ENCODE measurements at regions not wholly inside any gene's neighbourhood (a gene's known extent, or its start where the extent isn't known, plus 50 kb on each side); places are given as distances from the start of the nearest gene placed in this dataset.

DNA sequence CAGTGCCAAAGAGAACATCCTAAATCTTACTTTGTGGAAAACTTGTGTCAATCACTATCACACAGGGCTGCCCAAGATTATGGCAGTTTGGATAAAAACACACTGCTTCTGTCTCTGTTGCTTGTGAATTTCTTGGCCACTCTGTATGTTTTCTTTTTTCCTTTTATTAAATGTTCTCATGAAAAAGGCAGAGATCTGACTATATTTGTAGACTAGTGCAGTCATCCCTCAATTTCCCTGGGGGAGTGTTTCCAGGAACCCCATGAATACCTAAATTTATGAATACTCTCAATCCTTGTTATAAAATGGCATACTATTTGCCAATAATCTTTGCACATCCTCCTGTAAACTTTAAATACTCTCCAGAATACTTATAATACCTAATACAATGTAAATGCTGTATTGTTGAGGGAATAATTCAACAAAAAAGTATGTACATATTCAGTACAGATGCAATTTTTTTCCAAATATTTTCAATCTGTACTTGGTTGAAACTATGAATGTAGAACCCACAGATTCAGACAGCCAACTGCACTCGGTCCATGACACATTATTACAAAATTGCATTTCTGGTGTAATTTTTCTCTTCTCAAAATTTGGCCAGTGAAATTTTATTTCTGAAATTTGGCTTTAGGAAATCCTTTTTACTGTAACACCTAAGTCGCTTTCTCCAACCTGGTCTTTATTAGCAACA is 391.9 kb upstream of the PRR16 start:
- intact Hi-C loops (cut with DNase I; ENCODE audit: low total_unique reads), result no loop called here
- 93 to 95% methylated on average over 2 of the region's 2 CpGs for WGBS, 2 donors
- Histone ChIP-seq H3K9me3 (no peaks in the 10 kb centered on the region), H3K27me3 (no peaks in the 10 kb centered on the region), H3K4me1 (no peaks in the 10 kb centered on the region), H3K27ac (no peak overlapping the region), H3K36me3 (ENCODE audit: low read depth, missing control alignments) (no peaks in the 10 kb centered on the region), H3K4me3 (no peak overlapping the region)
- TF ChIP-seq, protein P1, sequence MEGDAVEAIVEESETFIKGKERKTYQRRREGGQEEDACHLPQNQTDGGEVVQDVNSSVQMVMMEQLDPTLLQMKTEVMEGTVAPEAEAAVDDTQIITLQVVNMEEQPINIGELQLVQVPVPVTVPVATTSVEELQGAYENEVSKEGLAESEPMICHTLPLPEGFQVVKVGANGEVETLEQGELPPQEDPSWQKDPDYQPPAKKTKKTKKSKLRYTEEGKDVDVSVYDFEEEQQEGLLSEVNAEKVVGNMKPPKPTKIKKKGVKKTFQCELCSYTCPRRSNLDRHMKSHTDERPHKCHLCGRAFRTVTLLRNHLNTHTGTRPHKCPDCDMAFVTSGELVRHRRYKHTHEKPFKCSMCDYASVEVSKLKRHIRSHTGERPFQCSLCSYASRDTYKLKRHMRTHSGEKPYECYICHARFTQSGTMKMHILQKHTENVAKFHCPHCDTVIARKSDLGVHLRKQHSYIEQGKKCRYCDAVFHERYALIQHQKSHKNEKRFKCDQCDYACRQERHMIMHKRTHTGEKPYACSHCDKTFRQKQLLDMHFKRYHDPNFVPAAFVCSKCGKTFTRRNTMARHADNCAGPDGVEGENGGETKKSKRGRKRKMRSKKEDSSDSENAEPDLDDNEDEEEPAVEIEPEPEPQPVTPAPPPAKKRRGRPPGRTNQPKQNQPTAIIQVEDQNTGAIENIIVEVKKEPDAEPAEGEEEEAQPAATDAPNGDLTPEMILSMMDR (IDR thresholded peaks at IDR 0.05), result no peak
- TF ChIP-seq POLR2A (IDR thresholded peaks at IDR 0.05), result no peak
- no peak for DNase-seq

DNA sequence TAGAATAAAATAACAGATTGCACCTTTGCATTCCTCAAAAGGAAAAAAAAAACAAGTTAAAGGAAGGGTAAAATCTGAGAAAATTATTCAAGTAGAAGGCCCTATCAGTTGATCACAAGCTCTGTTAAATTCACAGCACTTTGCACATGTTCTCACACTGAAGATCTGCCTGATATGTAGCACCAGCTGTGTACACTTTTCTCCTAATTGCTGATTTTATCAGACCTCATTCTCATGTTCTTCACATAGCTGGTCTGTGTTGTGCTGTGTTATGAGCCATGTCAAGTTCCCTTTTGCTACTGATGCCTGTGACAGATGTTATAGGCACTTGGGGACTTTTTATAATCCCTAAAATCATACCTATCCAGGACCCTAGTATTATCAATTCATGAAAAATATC is 390.4 kb upstream of the PRR16 start:
- Histone ChIP-seq H3K36me3 (ENCODE audit: low read depth, missing control alignments) (no peaks in the 10 kb centered on the region), H3K27me3 (no peaks in the 10 kb centered on the region), H3K27ac (no peak overlapping the region), H3K9me3 (no peaks in the 10 kb centered on the region), H3K4me3 (no peak overlapping the region), H3K4me1 (no peaks in the 10 kb centered on the region)
- no peak for DNase-seq
- intact Hi-C loops (cut with DNase I; ENCODE audit: low total_unique reads), result no loop called here
- TF ChIP-seq POLR2A (IDR thresholded peaks at IDR 0.05), result no peak
- TF ChIP-seq, protein P1 (IDR thresholded peaks at IDR 0.05), result no peak

DNA sequence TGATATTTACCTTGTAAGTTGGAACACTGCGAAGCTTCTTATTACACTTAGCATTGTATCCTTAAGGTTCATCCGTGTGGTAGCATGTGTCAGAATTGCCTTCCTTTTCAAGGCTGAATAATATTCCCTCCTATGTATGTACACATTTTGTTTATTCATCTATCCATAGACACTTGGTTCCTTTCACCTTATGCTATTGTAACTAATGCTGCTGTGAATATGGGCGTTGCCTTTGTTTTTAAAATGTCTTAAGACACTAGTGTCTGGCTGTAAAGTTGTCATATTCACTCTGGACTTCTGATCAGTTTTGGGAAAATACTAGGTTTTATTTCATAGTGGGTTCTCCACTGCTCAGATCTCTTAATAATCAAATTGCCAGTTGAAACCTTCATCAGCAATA is 383.3 kb upstream of the PRR16 start:
- 66 to 77% methylated on average over 3 of the region's 3 CpGs for WGBS, 2 donors
- Histone ChIP-seq H3K4me1 (no peaks in the 10 kb centered on the region), H3K4me3 (no peak overlapping the region), H3K27me3 (no peaks in the 10 kb centered on the region), H3K27ac (no peak overlapping the region), H3K36me3 (ENCODE audit: low read depth, missing control alignments) (no peaks in the 10 kb centered on the region), H3K9me3 (no peaks in the 10 kb centered on the region)
- TF ChIP-seq POLR2A (IDR thresholded peaks at IDR 0.05), result no peak
- TF ChIP-seq, protein P1 (IDR thresholded peaks at IDR 0.05), result no peak
- DNase-seq, result no peak
- intact Hi-C loops (cut with DNase I; ENCODE audit: low total_unique reads), result no loop called here

DNA sequence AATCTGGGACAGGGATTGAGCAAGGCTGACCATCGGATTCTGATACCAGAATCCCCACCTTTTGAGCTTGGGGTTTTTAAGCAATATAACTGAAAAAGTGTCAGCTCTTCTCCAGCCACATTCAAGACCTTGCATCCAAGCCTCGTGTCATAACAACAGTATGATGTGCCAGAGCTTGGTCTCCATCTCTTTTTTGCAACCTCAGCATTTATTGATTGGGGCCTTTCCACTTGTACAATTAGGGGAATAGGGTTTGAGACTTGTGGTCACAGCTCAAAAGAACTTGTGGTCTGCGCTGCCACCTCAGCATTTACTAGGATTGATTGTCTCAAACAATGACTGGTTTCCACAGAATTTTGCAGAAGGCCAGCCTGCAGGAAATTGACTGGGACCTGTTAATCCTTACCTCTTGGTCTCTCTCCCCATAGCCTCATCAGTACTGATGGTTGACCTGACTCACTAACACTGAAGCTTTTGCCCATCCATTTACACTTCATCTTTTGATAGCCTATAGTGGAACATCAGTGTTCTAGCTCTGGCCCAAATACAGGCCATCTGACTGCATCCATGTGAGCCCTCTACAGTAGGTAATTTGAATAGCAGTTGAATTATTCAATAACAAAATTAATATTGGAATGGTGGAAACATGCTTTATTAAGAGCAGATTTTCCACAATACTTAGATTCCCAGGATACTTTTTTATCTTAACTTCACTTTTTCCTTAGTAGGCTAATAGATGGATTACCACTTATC is 381.6 kb upstream of the PRR16 start:
- Histone ChIP-seq H3K4me1 (no peaks in the 10 kb centered on the region), H3K4me3 (no peak overlapping the region), H3K36me3 (ENCODE audit: low read depth, missing control alignments) (no peaks in the 10 kb centered on the region), H3K27ac (no peak overlapping the region), H3K9me3 (no peaks in the 10 kb centered on the region), H3K27me3 (no peaks in the 10 kb centered on the region)
- 90 to 98% methylated on average over 3 of the region's 3 CpGs for WGBS, 2 donors
- no peak for DNase-seq
- intact Hi-C loops (cut with DNase I; ENCODE audit: low total_unique reads), result no loop called here
- TF ChIP-seq POLR2A (IDR thresholded peaks at IDR 0.05), result no peak
- TF ChIP-seq, protein P1 (IDR thresholded peaks at IDR 0.05), result no peak
